HG03135 (cell line): ENCODE measurements at regions not wholly inside any gene's neighbourhood (a gene's known extent, or its start where the extent isn't known, plus 50 kb on each side); places are given as distances from the start of the nearest gene placed in this dataset.

Source experiments
- ATAC-seq: cut with Tn5 transposase; IDR thresholded peaks from one replicate; pipeline ENCODE4 v1.9.1; 2021; ENCODE audit warnings: mild to moderate bottlenecking, moderate library complexity; ENCODE audit not compliant: unreplicated experiment

GRCh38 chr6:133688705-133689492 is 200.0 kb upstream of the TCF21 start:
- no peak for ATAC-seq

DNA sequence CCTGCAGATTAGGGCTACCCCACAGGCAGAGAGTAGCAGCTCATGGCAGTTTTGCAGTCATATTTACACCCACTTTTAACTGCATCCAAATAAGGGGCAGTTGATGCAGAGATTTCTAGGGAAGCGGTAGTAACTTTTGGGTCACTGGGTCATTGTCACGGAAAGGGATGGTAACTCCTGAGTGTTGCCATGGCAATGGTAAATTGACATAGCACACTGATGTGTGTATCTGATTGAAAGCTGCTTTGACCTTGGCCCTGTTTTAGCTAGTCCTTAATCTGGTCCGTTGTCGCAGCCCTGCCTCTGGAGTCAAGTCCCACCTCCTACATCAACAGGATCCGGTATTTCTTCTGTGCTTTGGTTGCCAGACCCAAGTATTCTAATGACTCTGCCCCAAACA is 199.1 kb upstream of the TCF21 start:
- ATAC-seq: no peak

DNA sequence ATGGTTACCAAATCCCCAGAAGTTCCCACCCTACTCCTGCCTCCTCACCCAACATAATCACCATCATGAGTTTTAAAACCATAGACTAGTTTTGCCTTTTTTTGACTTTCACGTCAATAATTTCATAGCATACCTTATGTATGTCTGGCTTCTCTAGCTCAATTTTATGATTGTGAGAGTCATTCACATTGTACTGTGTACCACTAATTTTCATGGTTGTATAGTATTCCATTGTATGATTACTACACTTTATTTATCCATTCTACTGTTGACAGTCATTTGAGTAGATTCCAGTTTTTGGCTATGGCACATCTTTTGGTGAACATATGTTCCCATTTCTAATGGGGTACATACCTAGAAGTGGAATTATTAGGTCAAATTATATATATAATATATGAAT is 195.3 kb upstream of the TCF21 start:
- no peak for ATAC-seq

GRCh38 chr6:133697185-133697584 is 191.7 kb upstream of the TCF21 start:
- ATAC-seq: no peak

- ATAC-seq: no peak
Observed at GRCh38 chr6:133697666-133698065, 191.2 kb upstream of the TCF21 start.

DNA sequence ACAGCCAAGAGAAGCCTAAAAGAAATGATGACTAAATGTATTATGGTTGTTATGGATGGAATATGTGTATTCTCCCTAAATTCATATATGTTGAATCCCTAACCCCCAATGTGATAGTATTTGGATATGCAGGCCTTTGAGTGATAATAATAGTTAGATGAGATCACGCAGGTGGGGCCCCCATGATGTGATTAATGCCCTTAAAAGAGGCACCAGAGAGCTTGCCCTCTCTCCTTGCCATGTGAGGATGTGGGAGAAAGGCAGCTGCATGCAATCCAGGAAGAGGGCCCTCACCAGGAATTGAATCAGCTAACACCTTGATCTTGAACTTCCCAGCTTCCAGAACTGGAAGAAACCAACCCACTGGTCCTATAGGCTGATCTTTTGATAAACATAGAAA is 190.6 kb upstream of the TCF21 start:
- no peak for ATAC-seq

GRCh38 chr6:133699741-133700385 is 189.1 kb upstream of the TCF21 start:
- no peak for ATAC-seq

- ATAC-seq: no peak
Observed at GRCh38 chr6:133701633-133702331, 187.1 kb upstream of the TCF21 start.

- no peak for ATAC-seq
Observed at GRCh38 chr6:133704371-133704770, 184.5 kb upstream of the TCF21 start.

DNA sequence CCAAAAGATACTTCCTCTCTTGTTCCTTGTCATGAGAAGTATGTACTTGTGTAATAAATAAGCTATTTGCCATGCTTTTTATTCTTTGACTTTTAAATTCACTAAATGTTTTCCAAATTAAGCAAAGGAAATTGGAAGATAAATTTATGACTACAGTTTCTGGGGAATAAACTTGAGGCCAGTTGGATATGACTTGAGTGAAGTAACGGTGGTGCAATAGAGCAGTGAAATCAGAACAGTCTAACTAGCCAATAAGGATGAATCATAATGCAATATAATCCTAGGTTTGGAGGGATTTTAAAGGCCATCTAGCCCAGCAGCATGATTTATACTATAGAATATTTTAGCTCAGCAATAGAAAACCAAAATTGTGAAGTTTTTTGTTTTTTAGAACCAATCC is 183.8 kb upstream of the TCF21 start:
- no peak for ATAC-seq

- no peak for ATAC-seq
Observed at GRCh38 chr6:133705731-133706130, 183.2 kb upstream of the TCF21 start.

DNA sequence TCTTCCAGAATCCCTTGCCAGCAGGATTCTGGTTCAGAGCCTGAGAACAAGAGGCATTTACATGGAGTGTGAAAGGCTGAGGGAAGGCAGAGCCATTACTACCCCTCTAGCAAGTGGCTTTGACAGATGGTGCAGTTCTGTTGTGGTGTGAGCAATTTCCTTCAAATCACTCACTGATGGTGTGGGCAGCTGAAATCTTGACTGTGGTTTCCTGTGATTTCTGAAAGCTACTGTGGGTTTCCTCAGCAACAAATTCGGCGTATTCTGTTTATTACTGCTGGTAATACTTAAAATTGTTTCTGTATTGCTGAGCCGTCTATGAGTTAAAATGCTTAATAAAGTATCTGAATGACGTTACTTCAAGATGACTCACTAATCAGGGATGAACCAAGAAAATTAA is 181.5 kb upstream of the TCF21 start:
- no peak for ATAC-seq

- ATAC-seq: no peak
Observed at GRCh38 chr6:133710826-133711225, 178.1 kb upstream of the TCF21 start.

GRCh38 chr6:133715270-133715669 is 173.6 kb upstream of the TCF21 start:
- ATAC-seq: no peak

- ATAC-seq: no peak
Observed at GRCh38 chr6:133724726-133725125, 164.2 kb upstream of the TCF21 start.

GRCh38 chr6:133726188-133726587 is 162.7 kb upstream of the TCF21 start:
- no peak for ATAC-seq

DNA sequence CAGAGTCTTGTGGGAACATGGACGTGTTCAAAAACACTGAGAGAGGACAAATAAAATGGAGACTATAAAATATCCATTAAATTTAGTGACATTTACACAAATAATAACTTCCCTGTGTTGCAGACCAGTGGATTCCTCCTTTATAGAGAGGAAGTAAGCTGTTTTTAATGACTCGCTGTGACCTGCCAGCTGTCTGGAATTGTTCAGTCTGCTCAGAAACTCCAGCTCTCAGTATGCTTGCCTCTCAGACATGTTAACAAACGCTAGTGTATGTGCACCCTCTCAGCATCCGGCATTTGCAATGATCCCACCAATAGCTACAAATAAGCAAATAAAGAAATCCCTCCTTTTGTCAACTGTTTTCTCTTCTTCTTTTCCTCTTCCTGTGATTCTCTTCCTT is 158.0 kb upstream of the TCF21 start:
- no peak for ATAC-seq

- no peak for ATAC-seq
Observed at GRCh38 chr6:133740218-133740617, 148.7 kb upstream of the TCF21 start.

- ATAC-seq: no peak
Observed at GRCh38 chr6:133740816-133741215, 148.1 kb upstream of the TCF21 start.

- no peak for ATAC-seq
Observed at GRCh38 chr6:133741375-133741861, 147.5 kb upstream of the TCF21 start.

GRCh38 chr6:133743621-133744020 is 145.3 kb upstream of the TCF21 start:
- no peak for ATAC-seq

DNA sequence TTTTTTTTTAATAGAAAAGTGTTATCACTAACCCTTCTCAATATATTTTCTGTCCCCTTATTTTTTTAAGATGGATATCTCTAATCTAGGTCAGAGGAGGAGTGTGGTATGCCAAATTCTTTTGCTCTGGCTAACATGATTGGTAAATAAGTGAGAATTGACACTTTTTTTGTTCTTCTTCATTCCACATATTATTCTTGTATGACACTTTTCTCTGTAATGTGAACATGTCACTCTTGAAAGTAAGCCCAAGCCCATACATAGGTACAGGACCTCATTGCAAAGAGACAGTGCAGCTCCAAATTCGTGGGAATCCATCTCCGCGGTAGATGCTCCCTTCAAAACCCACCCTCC is 142.5 kb upstream of the TCF21 start:
- no peak for ATAC-seq
